PC-9 (cell line): ENCODE measurements at regions not wholly inside any gene's neighbourhood (a gene's known extent, or its start where the extent isn't known, plus 50 kb on each side); places are given as distances from the start of the nearest gene placed in this dataset.

ENCODE experiments used
- EZH2 ChIP-seq: fragments of 200-600 bp; sonication (generic); IDR thresholded peaks from 2 replicates; pipeline ENCODE4 v1.8.0; 2017; ENCODE audit warnings: antibody characterized with exemption, low read depth
- TF ChIP-seq, protein P1 (sequence below): fragments of 200-600 bp; sonication (generic); conservative IDR thresholded peaks from 2 replicates; pipeline ENCODE4 v1.6.1; 2017; ENCODE audit warnings: mixed run types, antibody characterized with exemption, mild to moderate bottlenecking, moderate library complexity

DNA sequence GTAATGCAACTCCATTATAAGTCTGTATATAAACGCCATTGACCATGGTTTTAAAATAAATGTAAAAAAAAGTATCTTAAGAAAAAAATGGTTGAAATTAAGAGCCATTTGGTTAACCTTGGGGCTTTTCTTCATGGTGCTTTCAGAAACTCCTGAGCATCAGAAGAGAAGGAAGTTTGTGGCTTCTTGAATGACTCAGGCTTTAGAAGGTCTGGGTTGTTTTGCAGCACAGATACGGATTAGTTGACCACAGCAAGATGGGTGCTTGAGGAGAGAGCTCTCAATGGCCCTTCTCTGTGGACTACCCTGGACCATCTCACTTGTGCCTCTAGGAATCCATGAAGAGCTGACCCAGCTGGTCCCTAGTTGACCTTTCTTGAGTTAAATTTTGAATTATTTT is 189.5 kb downstream of the TMEM38B start:
- TF ChIP-seq, protein P1, sequence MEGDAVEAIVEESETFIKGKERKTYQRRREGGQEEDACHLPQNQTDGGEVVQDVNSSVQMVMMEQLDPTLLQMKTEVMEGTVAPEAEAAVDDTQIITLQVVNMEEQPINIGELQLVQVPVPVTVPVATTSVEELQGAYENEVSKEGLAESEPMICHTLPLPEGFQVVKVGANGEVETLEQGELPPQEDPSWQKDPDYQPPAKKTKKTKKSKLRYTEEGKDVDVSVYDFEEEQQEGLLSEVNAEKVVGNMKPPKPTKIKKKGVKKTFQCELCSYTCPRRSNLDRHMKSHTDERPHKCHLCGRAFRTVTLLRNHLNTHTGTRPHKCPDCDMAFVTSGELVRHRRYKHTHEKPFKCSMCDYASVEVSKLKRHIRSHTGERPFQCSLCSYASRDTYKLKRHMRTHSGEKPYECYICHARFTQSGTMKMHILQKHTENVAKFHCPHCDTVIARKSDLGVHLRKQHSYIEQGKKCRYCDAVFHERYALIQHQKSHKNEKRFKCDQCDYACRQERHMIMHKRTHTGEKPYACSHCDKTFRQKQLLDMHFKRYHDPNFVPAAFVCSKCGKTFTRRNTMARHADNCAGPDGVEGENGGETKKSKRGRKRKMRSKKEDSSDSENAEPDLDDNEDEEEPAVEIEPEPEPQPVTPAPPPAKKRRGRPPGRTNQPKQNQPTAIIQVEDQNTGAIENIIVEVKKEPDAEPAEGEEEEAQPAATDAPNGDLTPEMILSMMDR, result no peak
- no peak for TF ChIP-seq EZH2
